ENCODE measurements at regions not wholly inside any gene's neighbourhood (a gene's known extent, or its start where the extent isn't known, plus 50 kb on each side); places are given as distances from the start of the nearest gene placed in this dataset.
"Not testable (repeated sequence)": the region's sequence is repeated elsewhere in the genome, so short reads cannot be mapped to it uniquely, and the experiment has no call there.

DNA sequence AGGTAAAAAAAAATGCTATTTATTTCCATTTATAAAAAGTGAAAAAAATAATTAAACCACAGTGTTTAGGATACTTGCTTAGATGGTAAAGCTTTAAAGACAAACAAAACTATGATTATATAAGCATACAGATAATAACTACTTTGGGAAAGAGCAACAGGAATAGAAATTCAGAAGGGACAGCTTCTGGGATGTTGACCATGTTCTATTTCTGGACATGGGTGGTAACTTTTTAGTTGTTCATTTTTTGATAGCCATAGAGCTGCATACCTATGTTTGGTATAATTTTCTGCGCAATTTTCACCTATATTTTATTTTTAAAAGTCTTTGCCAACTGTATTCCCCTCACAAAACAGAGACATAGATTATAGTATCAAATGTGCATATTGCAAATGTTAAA lies 572.0 kb upstream of the NR2F2 start:
- Histone ChIP-seq H3K4me1 (ENCODE audit: control insufficient read depth, insufficient read depth, low read length) (no peaks in the 10 kb centered on the region), H3K4me2 (ENCODE audit: low read length) (no peak overlapping the region), H3K27me3 (ENCODE audit: control insufficient read depth, insufficient read depth, low read length) (no peaks in the 10 kb centered on the region), H3K9ac (ENCODE audit: low read depth, low read length) (no peak overlapping the region), H3K4me3 (ENCODE audit: low read length) (no peak overlapping the region), H3K36me3 (ENCODE audit: insufficient read depth, low read length) (no peaks in the 10 kb centered on the region), H3K9me3 (replicated peaks; ENCODE audit: low read length) (no peaks in the 10 kb centered on the region)

GRCh38 chr15:95758851-95759250 lies 571.6 kb upstream of the NR2F2 start:
- no peak overlapping the region for H3K9ac ChIP-seq (ENCODE audit: low read depth, low read length)
- no peaks in the 10 kb centered on the region for H3K4me1 ChIP-seq (ENCODE audit: control insufficient read depth, insufficient read depth, low read length)
- no peak overlapping the region for H3K4me2 ChIP-seq (ENCODE audit: low read length)
- H3K9me3 ChIP-seq (replicated peaks; ENCODE audit: low read length) = no peaks in the 10 kb centered on the region
- H3K27me3 ChIP-seq (ENCODE audit: control insufficient read depth, insufficient read depth, low read length) = no peaks in the 10 kb centered on the region
- H3K36me3 ChIP-seq (ENCODE audit: insufficient read depth, low read length) = no peaks in the 10 kb centered on the region
- H3K4me3 ChIP-seq (ENCODE audit: low read length) = no peak overlapping the region

GRCh38 chr15:95760508-95760907 lies 570.0 kb upstream of the NR2F2 start:
- Histone ChIP-seq H3K4me2 (ENCODE audit: low read length) (no peak overlapping the region), H3K36me3 (ENCODE audit: insufficient read depth, low read length) (no peaks in the 10 kb centered on the region), H3K9me3 (replicated peaks; ENCODE audit: low read length) (no peaks in the 10 kb centered on the region), H3K27me3 (ENCODE audit: control insufficient read depth, insufficient read depth, low read length) (no peaks in the 10 kb centered on the region), H3K9ac (ENCODE audit: low read depth, low read length) (no peak overlapping the region), H3K4me1 (ENCODE audit: control insufficient read depth, insufficient read depth, low read length) (no peaks in the 10 kb centered on the region), H3K4me3 (ENCODE audit: low read length) (no peak overlapping the region)

DNA sequence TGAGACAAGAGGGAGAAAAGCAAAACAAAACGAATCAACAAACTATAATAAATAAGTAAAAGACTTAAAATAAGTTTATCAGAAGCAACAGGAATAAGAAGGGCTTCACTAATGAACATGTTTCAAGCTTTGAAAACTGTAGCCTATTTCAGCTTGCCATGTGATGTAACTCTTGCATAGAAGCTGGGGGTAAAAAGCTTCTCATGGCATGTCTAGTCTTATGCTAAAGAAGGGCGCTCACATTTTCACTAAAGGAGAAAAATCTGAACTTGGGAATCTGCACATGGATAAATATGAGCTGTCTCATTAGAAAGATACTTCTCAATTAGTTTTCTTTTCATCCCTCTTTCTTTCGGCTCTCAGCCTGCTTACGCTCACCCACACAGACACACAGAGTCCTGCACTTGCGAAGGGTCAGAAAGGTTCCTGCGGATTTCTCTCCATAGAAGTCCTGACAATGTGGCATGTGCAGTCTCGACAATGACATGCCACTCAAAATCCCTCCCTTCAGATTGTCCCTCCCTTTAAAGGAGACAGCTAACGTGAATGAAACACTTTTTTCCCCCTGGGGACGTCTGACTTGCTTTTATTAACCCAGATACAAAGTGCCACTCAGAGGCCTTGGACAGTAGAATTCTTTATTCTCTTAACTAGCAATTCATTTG lies 568.9 kb upstream of the NR2F2 start:
- Histone ChIP-seq H3K4me3 (ENCODE audit: low read length) (no peak overlapping the region), H3K9me3 (replicated peaks; ENCODE audit: low read length) (no peaks in the 10 kb centered on the region), H3K4me1 (ENCODE audit: control insufficient read depth, insufficient read depth, low read length) (no peaks in the 10 kb centered on the region), H3K4me2 (ENCODE audit: low read length) (no peak overlapping the region), H3K27me3 (ENCODE audit: control insufficient read depth, insufficient read depth, low read length) (no peaks in the 10 kb centered on the region), H3K36me3 (ENCODE audit: insufficient read depth, low read length) (no peaks in the 10 kb centered on the region), H3K9ac (ENCODE audit: low read depth, low read length) (no peak overlapping the region)

- Histone ChIP-seq H3K9me3 (replicated peaks; ENCODE audit: low read length) (no peaks in the 10 kb centered on the region), H3K36me3 (ENCODE audit: insufficient read depth, low read length) (no peaks in the 10 kb centered on the region), H3K4me3 (ENCODE audit: low read length) (no peak overlapping the region), H3K4me2 (ENCODE audit: low read length) (no peak overlapping the region), H3K27me3 (ENCODE audit: control insufficient read depth, insufficient read depth, low read length) (no peaks in the 10 kb centered on the region), H3K9ac (ENCODE audit: low read depth, low read length) (no peak overlapping the region), H3K4me1 (ENCODE audit: control insufficient read depth, insufficient read depth, low read length) (no peaks in the 10 kb centered on the region)
These were observed 567.1 kb upstream of the NR2F2 start for GRCh38 chr15:95763426-95763825.

- H3K9ac ChIP-seq (ENCODE audit: low read depth, low read length) = no peak overlapping the region
- H3K36me3 ChIP-seq (ENCODE audit: insufficient read depth, low read length) = no peaks in the 10 kb centered on the region
- no peak overlapping the region for H3K4me2 ChIP-seq (ENCODE audit: low read length)
- H3K4me3 ChIP-seq (ENCODE audit: low read length) = no peak overlapping the region
- no peaks in the 10 kb centered on the region for H3K27me3 ChIP-seq (ENCODE audit: control insufficient read depth, insufficient read depth, low read length)
- no peaks in the 10 kb centered on the region for H3K9me3 ChIP-seq (replicated peaks; ENCODE audit: low read length)
- H3K4me1 ChIP-seq (ENCODE audit: control insufficient read depth, insufficient read depth, low read length) = peaks cover 2% of the 10 kb centered on the region
These were observed 565.3 kb upstream of the NR2F2 start for GRCh38 chr15:95765161-95765560.

- Histone ChIP-seq H3K4me3 (ENCODE audit: low read length) (no peak overlapping the region), H3K4me1 (ENCODE audit: control insufficient read depth, insufficient read depth, low read length) (peaks cover 4% of the 10 kb centered on the region), H3K9ac (ENCODE audit: low read depth, low read length) (no peak overlapping the region), H3K27me3 (ENCODE audit: control insufficient read depth, insufficient read depth, low read length) (no peaks in the 10 kb centered on the region), H3K9me3 (replicated peaks; ENCODE audit: low read length) (no peaks in the 10 kb centered on the region), H3K4me2 (ENCODE audit: low read length) (no peak overlapping the region), H3K36me3 (ENCODE audit: insufficient read depth, low read length) (no peaks in the 10 kb centered on the region)
These were observed 560.3 kb upstream of the NR2F2 start for GRCh38 chr15:95770196-95770595.

GRCh38 chr15:95772982-95773381 lies 557.5 kb upstream of the NR2F2 start:
- Histone ChIP-seq H3K4me2 (ENCODE audit: low read length) (no peak overlapping the region), H3K36me3 (ENCODE audit: insufficient read depth, low read length) (no peaks in the 10 kb centered on the region), H3K9me3 (replicated peaks; ENCODE audit: low read length) (no peaks in the 10 kb centered on the region), H3K4me1 (ENCODE audit: control insufficient read depth, insufficient read depth, low read length) (peaks cover 4% of the 10 kb centered on the region), H3K4me3 (ENCODE audit: low read length) (no peak overlapping the region), H3K27me3 (ENCODE audit: control insufficient read depth, insufficient read depth, low read length) (no peaks in the 10 kb centered on the region), H3K9ac (ENCODE audit: low read depth, low read length) (no peak overlapping the region)

- Histone ChIP-seq H3K9me3 (replicated peaks; ENCODE audit: low read length) (peaks cover 5% of the 10 kb centered on the region), H3K36me3 (ENCODE audit: insufficient read depth, low read length) (no peaks in the 10 kb centered on the region), H3K4me1 (ENCODE audit: control insufficient read depth, insufficient read depth, low read length) (no peaks in the 10 kb centered on the region), H3K9ac (ENCODE audit: low read depth, low read length) (no peak overlapping the region), H3K4me3 (ENCODE audit: low read length) (no peak overlapping the region), H3K4me2 (ENCODE audit: low read length) (no peak overlapping the region), H3K27me3 (ENCODE audit: control insufficient read depth, insufficient read depth, low read length) (no peaks in the 10 kb centered on the region)
These were observed 546.0 kb upstream of the NR2F2 start for GRCh38 chr15:95784508-95784907.

- not testable (repeated sequence) for H3K4me2 ChIP-seq (ENCODE audit: low read length); H3K9ac ChIP-seq (ENCODE audit: low read depth, low read length); H3K4me3 ChIP-seq (ENCODE audit: low read length); H3K27me3 ChIP-seq (ENCODE audit: control insufficient read depth, insufficient read depth, low read length); H3K4me1 ChIP-seq (ENCODE audit: control insufficient read depth, insufficient read depth, low read length); H3K36me3 ChIP-seq (ENCODE audit: insufficient read depth, low read length); H3K9me3 ChIP-seq (replicated peaks; ENCODE audit: low read length)
These were observed 545.2 kb upstream of the NR2F2 start for GRCh38 chr15:95785276-95785675.

DNA sequence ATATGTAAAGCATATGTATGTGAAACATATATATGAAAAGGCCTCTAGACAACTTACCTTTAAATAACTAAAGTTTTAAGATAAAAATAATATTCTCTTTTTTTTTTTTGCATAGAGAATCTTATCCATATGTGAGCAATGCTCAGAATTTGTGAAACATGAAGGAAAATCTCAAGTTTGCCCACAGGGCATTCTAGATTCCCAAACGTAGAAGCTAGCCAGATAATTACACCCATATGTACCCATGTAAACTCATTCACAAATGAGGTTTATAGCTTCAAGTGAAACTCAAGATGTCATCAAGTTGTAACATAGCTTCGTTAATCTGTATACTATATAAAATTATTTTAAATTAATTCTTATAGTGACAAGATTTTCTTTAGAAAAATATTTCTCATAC lies 537.3 kb upstream of the NR2F2 start:
- no peaks in the 10 kb centered on the region for H3K27me3 ChIP-seq (ENCODE audit: control insufficient read depth, insufficient read depth, low read length)
- H3K4me3 ChIP-seq (ENCODE audit: low read length) = no peak overlapping the region
- H3K36me3 ChIP-seq (ENCODE audit: insufficient read depth, low read length) = no peaks in the 10 kb centered on the region
- H3K4me2 ChIP-seq (ENCODE audit: low read length) = no peak overlapping the region
- H3K4me1 ChIP-seq (ENCODE audit: control insufficient read depth, insufficient read depth, low read length) = no peaks in the 10 kb centered on the region
- no peak overlapping the region for H3K9ac ChIP-seq (ENCODE audit: low read depth, low read length)
- no peaks in the 10 kb centered on the region for H3K9me3 ChIP-seq (replicated peaks; ENCODE audit: low read length)

- Histone ChIP-seq H3K4me1 (ENCODE audit: control insufficient read depth, insufficient read depth, low read length) (peaks cover 11% of the 10 kb centered on the region), H3K27me3 (ENCODE audit: control insufficient read depth, insufficient read depth, low read length) (no peaks in the 10 kb centered on the region), H3K4me3 (ENCODE audit: low read length) (no peak overlapping the region), H3K4me2 (ENCODE audit: low read length) (no peak overlapping the region), H3K9me3 (replicated peaks; ENCODE audit: low read length) (no peaks in the 10 kb centered on the region), H3K9ac (ENCODE audit: low read depth, low read length) (no peak overlapping the region), H3K36me3 (ENCODE audit: insufficient read depth, low read length) (no peaks in the 10 kb centered on the region)
These were observed 535.1 kb upstream of the NR2F2 start for GRCh38 chr15:95795386-95795785.
